ENCODE measurements at regions not wholly inside any gene's neighbourhood (a gene's known extent, or its start where the extent isn't known, plus 50 kb on each side); places are given as distances from the start of the nearest gene placed in this dataset.

DNA sequence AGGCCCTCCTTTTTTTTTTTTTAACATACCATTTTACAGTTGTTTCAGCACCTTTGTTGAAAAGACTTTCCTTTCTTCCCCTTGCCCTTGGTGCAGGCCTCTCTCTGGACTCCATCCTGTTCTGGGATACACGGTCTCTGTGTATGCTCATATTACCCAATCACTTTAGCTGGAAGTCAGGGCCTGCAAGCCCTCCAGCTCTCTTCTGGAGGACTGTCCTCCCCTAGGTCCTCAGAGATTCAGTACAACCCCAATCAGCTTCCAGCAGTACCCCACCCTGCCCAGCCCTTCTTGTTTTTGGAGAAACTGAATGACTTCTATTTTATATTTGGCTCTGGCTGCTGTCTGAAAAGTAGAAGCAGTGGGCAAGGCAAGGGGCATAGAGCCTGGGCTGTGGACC lies 270.8 kb downstream of the KLF13 start:
- no peak for TF ChIP-seq ZNF114 (tag by site-specific recombination; IDR thresholded peaks at IDR 0.05)
- TF ChIP-seq, protein P1, sequence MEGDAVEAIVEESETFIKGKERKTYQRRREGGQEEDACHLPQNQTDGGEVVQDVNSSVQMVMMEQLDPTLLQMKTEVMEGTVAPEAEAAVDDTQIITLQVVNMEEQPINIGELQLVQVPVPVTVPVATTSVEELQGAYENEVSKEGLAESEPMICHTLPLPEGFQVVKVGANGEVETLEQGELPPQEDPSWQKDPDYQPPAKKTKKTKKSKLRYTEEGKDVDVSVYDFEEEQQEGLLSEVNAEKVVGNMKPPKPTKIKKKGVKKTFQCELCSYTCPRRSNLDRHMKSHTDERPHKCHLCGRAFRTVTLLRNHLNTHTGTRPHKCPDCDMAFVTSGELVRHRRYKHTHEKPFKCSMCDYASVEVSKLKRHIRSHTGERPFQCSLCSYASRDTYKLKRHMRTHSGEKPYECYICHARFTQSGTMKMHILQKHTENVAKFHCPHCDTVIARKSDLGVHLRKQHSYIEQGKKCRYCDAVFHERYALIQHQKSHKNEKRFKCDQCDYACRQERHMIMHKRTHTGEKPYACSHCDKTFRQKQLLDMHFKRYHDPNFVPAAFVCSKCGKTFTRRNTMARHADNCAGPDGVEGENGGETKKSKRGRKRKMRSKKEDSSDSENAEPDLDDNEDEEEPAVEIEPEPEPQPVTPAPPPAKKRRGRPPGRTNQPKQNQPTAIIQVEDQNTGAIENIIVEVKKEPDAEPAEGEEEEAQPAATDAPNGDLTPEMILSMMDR (tag by site-specific recombination; IDR thresholded peaks at IDR 0.05) = no peak

Measured in HEK293 (cell line).